ENCODE measurements at regions not wholly inside any gene's neighbourhood (a gene's known extent, or its start where the extent isn't known, plus 50 kb on each side); places are given as distances from the start of the nearest gene placed in this dataset.

- no peak for TF ChIP-seq POLR2A (IDR thresholded peaks at IDR 0.05)
- TF ChIP-seq, protein P1, sequence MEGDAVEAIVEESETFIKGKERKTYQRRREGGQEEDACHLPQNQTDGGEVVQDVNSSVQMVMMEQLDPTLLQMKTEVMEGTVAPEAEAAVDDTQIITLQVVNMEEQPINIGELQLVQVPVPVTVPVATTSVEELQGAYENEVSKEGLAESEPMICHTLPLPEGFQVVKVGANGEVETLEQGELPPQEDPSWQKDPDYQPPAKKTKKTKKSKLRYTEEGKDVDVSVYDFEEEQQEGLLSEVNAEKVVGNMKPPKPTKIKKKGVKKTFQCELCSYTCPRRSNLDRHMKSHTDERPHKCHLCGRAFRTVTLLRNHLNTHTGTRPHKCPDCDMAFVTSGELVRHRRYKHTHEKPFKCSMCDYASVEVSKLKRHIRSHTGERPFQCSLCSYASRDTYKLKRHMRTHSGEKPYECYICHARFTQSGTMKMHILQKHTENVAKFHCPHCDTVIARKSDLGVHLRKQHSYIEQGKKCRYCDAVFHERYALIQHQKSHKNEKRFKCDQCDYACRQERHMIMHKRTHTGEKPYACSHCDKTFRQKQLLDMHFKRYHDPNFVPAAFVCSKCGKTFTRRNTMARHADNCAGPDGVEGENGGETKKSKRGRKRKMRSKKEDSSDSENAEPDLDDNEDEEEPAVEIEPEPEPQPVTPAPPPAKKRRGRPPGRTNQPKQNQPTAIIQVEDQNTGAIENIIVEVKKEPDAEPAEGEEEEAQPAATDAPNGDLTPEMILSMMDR (IDR thresholded peaks at IDR 0.05 in 4 of 5, conservative IDR thresholded peaks at IDR 0.05 in 1 of 5) = no peak
Observed at GRCh38 chr7:42338916-42339540, 102.0 kb upstream of the GLI3 start.

Measured in gastrocnemius medialis (tissue), 4 donors.